KOPT-K1 (cell line): ENCODE measurements at regions not wholly inside any gene's neighbourhood (a gene's known extent, or its start where the extent isn't known, plus 50 kb on each side); places are given as distances from the start of the nearest gene placed in this dataset.
"Not testable (repeated sequence)": the region's sequence is repeated elsewhere in the genome, so short reads cannot be mapped to it uniquely, and the experiment has no call there.

Source experiments
- H3K27ac ChIP-seq: fragments of 200-600 bp; sonication (generic); 2 replicates; pipeline ENCODE4 v1.5.1; 2016; ENCODE audit warnings: antibody characterized with exemption, mild to moderate bottlenecking, low read depth, low read length; ENCODE audit not compliant: poor library complexity, severe bottlenecking
- H3K36me3 ChIP-seq: fragments of 200-600 bp; sonication (generic); 2 replicates; pipeline ENCODE4 v1.5.1; 2017; ENCODE audit warnings: antibody characterized with exemption, mild to moderate bottlenecking, low read length, moderate library complexity; ENCODE audit not compliant: insufficient read depth
- H3K9me3 ChIP-seq: fragments of 200-600 bp; sonication (generic); 2 replicates; pipeline ENCODE4 v1.5.1; 2017; ENCODE audit warnings: antibody characterized with exemption, low read length, mild to moderate bottlenecking; ENCODE audit not compliant: insufficient read depth, poor library complexity, severe bottlenecking

DNA sequence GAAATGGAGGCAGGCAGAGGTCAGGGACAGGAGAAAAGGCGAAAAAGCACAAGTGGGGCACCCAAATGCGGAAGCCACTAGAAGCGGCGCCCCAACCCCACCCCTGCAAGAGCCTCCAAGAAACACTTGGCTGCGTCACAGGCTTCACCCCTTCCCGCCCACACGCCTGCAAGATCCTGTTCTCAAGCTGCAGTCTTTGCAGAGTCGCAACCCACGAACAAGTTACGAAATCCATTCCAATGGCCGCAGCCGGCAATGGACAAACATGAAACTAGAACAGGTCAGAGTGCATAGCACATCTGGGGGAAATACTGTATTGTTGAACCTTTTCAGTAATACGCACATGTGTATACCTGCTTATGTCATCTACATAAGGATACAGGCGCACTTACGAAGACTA lies 103.6 kb downstream of the PSMG1 start:
- H3K27ac ChIP-seq: no peak overlapping the region
- H3K9me3 ChIP-seq: peaks cover 22% of the 10 kb centered on the region
- H3K36me3 ChIP-seq: no peaks in the 10 kb centered on the region

DNA sequence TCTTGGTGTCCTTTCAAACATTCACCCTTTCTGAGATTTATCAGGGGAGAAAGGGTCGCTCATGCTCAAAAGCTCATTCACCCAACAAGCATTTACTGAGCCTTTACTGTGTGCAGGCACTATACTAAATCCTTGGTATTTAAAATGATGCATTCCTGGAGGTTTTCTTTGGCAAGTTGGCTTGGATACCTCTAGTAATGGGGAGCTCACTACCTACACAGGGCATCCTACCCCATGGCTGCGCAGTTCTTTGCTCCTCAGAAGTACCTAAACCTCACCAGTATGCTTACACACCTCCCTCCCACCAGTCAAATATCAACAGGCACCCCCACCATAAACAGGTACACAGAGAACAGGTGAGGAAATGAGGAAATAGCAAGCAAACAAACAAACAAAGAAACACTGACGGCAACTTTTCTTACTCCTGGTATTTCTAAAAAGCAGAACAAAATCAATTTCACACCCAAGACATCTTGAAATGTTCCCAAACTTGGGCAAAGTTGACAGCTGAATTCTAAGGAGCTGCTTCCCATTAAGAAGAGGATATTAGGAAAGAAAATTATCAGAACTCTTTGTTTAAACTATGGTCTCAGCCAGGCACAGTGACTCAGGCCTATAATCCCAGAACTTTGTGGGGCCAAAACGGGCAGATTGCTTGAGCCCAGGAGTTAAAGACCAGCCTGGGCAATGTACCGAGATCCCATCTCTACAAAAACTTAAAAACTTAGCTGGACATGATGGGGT lies 104.8 kb downstream of the PSMG1 start:
- H3K36me3 ChIP-seq: no peaks in the 10 kb centered on the region
- peaks cover 27% of the 10 kb centered on the region for H3K9me3 ChIP-seq
- no peak overlapping the region for H3K27ac ChIP-seq

DNA sequence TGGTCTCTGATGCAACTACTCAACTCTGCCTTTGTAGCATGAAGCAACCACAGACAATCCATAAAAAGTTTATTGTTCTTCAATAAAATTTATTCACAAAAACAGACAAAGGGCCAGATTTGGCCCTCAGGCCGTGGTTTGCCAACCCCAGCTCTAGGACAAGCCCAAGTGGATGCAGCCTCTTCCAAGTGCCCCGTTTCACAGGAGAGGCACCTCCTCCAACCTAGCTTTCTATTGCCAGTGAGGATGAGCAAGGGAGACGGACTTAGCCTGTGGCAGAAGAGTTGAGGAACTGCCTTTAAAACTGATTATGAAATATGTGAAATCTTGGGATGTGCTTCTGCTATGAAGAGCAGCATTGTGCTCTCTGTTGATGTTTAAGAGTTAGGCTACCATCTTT lies 105.4 kb downstream of the PSMG1 start:
- Histone ChIP-seq H3K36me3 (no peaks in the 10 kb centered on the region), H3K27ac (no peak overlapping the region), H3K9me3 (peaks cover 27% of the 10 kb centered on the region)

GRCh38 chr21:39074508-39074907 lies 108.7 kb downstream of the PSMG1 start:
- Histone ChIP-seq H3K27ac (no peak overlapping the region), H3K36me3 (no peaks in the 10 kb centered on the region)

GRCh38 chr21:39073717-39074116 lies 109.5 kb downstream of the PSMG1 start:
- H3K9me3 ChIP-seq: peaks cover 27% of the 10 kb centered on the region
- no peaks in the 10 kb centered on the region for H3K36me3 ChIP-seq
- H3K27ac ChIP-seq: no peak overlapping the region

More at GRCh38 chr21:39074508-39074907, 108.7 kb downstream of the PSMG1 start:
- H3K9me3 ChIP-seq: peaks cover 27% of the 10 kb centered on the region

DNA sequence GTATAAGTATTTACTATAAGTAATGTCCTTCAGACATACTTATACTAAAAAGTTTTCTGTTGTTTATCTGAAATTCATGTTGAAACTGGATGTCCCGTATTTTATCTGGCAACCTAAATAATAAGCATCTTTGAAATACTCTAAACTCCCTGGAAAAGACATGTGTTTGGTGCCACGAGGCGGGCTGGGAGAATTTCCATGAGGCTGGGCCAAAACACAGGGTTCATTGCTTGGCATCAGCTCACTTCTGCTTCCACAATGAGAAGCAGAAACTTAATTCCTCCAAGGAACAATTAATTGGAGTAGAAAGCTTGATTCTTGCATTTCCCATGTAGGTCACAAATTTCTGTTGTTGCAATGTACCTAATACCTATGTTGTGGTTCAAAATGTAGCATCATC lies 110.2 kb downstream of the PSMG1 start:
- H3K9me3 ChIP-seq: peaks cover 28% of the 10 kb centered on the region
- H3K27ac ChIP-seq: no peak overlapping the region
- no peaks in the 10 kb centered on the region for H3K36me3 ChIP-seq

GRCh38 chr21:39072468-39072867 lies 110.8 kb downstream of the PSMG1 start:
- Histone ChIP-seq H3K36me3 (no peaks in the 10 kb centered on the region), H3K27ac (no peak overlapping the region), H3K9me3 (peaks cover 34% of the 10 kb centered on the region)

DNA sequence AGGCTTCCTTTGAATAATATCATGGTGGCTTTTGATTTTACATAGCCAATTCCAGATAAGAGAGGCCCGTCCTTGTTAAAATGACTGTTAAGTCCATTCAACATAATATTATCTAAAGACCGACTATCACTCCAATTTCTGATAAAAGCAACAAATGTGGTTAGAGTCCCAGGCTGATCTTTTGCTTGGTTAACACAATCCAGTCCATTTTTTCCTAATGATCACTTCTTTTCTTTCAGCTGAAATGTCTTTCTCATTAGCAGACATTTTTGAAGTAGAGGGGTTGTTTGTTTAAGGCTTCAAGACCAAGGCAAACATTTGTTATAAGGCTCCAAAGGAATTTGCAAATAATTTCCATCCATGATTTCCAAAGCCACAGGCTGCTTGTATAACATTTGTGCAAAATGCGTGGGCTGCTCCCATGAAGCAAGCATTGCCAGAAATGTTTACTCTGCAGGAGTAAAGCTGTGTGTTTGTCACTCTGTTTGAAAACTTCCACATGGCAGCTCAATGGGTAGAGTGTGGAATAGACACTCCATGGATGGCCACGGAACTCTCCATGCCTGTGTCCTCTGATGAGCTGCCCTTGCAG lies 111.5 kb downstream of the PSMG1 start:
- Histone ChIP-seq H3K27ac (no peak overlapping the region), H3K9me3 (peaks cover 36% of the 10 kb centered on the region), H3K36me3 (no peaks in the 10 kb centered on the region)

- H3K27ac ChIP-seq, H3K36me3 ChIP-seq: not testable (repeated sequence)
- H3K9me3 ChIP-seq: peaks cover 19% of the 10 kb centered on the region
These were observed 113.4 kb downstream of the PSMG1 start for GRCh38 chr21:39069856-39070255.

DNA sequence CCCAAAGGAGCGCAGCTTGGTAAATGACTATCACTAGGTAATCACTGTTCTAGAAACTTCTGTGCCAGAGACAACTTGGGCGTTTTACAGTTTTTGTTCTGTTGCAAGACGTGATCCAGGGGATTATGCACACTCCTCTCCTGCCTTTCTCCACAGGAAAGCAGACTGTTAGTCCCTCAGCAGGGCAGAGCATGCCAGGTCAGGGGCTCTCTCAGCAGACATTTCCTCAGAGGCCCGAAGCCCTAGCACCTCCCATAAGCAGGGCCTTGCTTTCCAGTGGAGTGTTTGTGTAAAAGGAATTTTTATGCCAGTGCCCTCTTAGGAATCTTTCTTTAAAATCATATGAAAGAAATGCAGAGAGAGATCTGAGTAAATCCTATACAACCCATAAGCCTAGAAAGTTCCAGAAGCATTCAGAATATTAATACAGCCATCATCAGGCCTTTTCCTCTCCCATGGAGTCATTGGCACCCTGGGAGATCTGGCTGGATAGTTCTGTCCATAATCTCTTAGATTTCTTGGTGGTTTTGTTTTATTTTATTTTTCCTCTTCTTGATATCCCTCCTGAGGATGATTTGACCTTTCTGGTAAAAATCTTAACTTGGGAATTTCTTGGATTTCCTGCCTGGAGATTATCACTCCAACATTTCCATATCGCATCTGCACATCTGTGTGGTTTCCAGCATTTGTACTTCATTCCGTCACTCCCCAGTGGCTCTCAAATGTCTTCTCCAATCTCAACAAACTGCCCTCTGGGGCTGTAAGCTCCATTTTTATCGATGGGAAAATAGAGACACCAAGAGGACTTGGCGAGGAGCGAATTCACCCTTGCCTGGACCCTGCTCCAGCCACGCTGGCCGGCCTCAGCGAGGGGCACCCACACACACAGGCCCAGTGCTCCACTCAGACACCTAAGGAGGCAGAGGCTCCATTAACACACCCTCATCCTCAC lies 116.1 kb downstream of the PSMG1 start:
- peaks cover 23% of the 10 kb centered on the region for H3K9me3 ChIP-seq
- peak overlapping the region; percentile 29 for H3K27ac ChIP-seq
- no peaks in the 10 kb centered on the region for H3K36me3 ChIP-seq

DNA sequence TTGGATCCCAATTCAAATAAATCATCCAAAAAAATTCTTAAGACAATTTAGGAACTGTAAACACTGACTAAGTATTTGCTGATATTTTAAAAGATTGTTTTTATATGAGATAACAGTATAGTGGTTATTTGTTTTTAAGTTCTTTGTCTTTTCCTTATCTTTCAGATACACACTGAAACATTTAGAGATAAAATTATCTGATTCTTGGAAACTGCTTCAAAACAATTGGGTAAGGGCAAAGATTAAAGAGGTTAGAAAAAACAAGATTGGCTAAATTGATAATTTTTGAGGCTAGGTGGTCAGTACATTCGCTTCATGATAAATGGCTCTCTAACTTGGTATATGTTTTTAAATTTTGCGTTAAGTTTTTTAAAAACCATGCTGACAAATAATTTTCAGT lies 117.3 kb downstream of the PSMG1 start:
- H3K9me3 ChIP-seq: peaks cover 23% of the 10 kb centered on the region
- peak overlapping the region; percentile 33 for H3K27ac ChIP-seq
- no peaks in the 10 kb centered on the region for H3K36me3 ChIP-seq

- Histone ChIP-seq H3K27ac (no peak overlapping the region), H3K9me3 (peaks cover 23% of the 10 kb centered on the region), H3K36me3 (no peaks in the 10 kb centered on the region)
These were observed 118.8 kb downstream of the PSMG1 start for GRCh38 chr21:39064325-39065012.

DNA sequence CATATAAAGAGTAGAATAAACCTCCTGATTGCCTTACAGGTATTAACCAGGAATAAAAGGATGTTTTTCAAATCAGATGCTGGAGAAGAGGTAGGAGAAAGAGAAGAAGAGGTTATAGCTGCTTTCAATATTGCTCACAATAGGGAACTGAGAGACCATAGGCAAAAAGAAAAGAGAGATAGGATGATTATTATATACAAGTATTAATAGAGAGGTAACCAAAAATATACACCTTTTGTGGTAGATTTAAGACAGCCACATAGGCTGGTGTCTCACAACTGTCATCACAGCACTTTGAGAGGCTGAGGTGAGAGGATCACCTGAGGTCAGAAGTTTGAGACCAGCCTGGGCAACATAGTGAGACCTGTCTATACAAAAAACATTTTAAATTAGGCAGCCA lies 119.7 kb downstream of the PSMG1 start:
- H3K36me3 ChIP-seq: no peaks in the 10 kb centered on the region
- H3K27ac ChIP-seq: no peak overlapping the region
- peaks cover 23% of the 10 kb centered on the region for H3K9me3 ChIP-seq

GRCh38 chr21:39062196-39062595 lies 121.1 kb downstream of the PSMG1 start:
- H3K27ac ChIP-seq: no peak overlapping the region
- no peaks in the 10 kb centered on the region for H3K36me3 ChIP-seq
- H3K9me3 ChIP-seq: peaks cover 14% of the 10 kb centered on the region

GRCh38 chr21:39061766-39062165 lies 121.5 kb downstream of the PSMG1 start:
- Histone ChIP-seq H3K9me3 (peaks cover 14% of the 10 kb centered on the region), H3K27ac (no peak overlapping the region), H3K36me3 (no peaks in the 10 kb centered on the region)
